ENCODE measurements at regions not wholly inside any gene's neighbourhood (a gene's known extent, or its start where the extent isn't known, plus 50 kb on each side); places are given as distances from the start of the nearest gene placed in this dataset.
"Not testable (repeated sequence)": the region's sequence is repeated elsewhere in the genome, so short reads cannot be mapped to it uniquely, and the experiment has no call there.

GRCh38 chr21:15434163-15434905 is 295.4 kb upstream of the USP25 start:
- DNase-seq (ENCODE audit: low read depth): no peak

GRCh38 chr21:15436031-15436430 is 293.8 kb upstream of the USP25 start:
- DNase-seq (ENCODE audit: low read depth): no peak

GRCh38 chr21:15437883-15438282 is 291.9 kb upstream of the USP25 start:
- DNase-seq (ENCODE audit: low read depth): no peak

- no peak for DNase-seq (ENCODE audit: low read depth)
These were observed 290.1 kb upstream of the USP25 start for GRCh38 chr21:15439726-15440125.

- no peak for DNase-seq (ENCODE audit: low read depth)
These were observed 288.7 kb upstream of the USP25 start for GRCh38 chr21:15441060-15441493.

- DNase-seq (ENCODE audit: low read depth): no peak
These were observed 287.8 kb upstream of the USP25 start for GRCh38 chr21:15441992-15442391.

GRCh38 chr21:15442743-15443469 is 286.9 kb upstream of the USP25 start:
- no peak for DNase-seq (ENCODE audit: low read depth)

- DNase-seq (ENCODE audit: low read depth): no peak
These were observed 286.1 kb upstream of the USP25 start for GRCh38 chr21:15443740-15444117.

- DNase-seq (ENCODE audit: low read depth): no peak
These were observed 285.4 kb upstream of the USP25 start for GRCh38 chr21:15444118-15444960.

GRCh38 chr21:15445327-15445726 is 284.5 kb upstream of the USP25 start:
- no peak for DNase-seq (ENCODE audit: low read depth)

- no peak for DNase-seq (ENCODE audit: low read depth)
These were observed 283.6 kb upstream of the USP25 start for GRCh38 chr21:15446223-15446622.

GRCh38 chr21:15449556-15449955 is 280.2 kb upstream of the USP25 start:
- DNase-seq (ENCODE audit: low read depth): no peak

- DNase-seq (ENCODE audit: low read depth): no peak
These were observed 276.5 kb upstream of the USP25 start for GRCh38 chr21:15453261-15453660.

- not testable (repeated sequence) for DNase-seq (ENCODE audit: low read depth)
These were observed 276.0 kb upstream of the USP25 start for GRCh38 chr21:15453785-15454184.

GRCh38 chr21:15454931-15455330 is 274.9 kb upstream of the USP25 start:
- DNase-seq (ENCODE audit: low read depth): not testable (repeated sequence)

GRCh38 chr21:15455819-15456462 is 273.8 kb upstream of the USP25 start:
- no peak for DNase-seq (ENCODE audit: low read depth)

- DNase-seq (ENCODE audit: low read depth): no peak
These were observed 271.8 kb upstream of the USP25 start for GRCh38 chr21:15457965-15458364.

- no peak for DNase-seq (ENCODE audit: low read depth)
These were observed 267.7 kb upstream of the USP25 start for GRCh38 chr21:15462092-15462491.

- DNase-seq (ENCODE audit: low read depth): no peak
These were observed 263.5 kb upstream of the USP25 start for GRCh38 chr21:15466329-15466728.

- DNase-seq (ENCODE audit: low read depth): no peak
These were observed 261.4 kb upstream of the USP25 start for GRCh38 chr21:15468368-15468767.

- no peak for DNase-seq (ENCODE audit: low read depth)
These were observed 257.4 kb upstream of the USP25 start for GRCh38 chr21:15472108-15473040.
